NCI-H510A (cell line): ENCODE measurements at regions not wholly inside any gene's neighbourhood (a gene's known extent, or its start where the extent isn't known, plus 50 kb on each side); places are given as distances from the start of the nearest gene placed in this dataset.

Source experiments
- DNase-seq: peaks from one replicate; lab custom pipeline; 2025; lab: John Stamatoyannopoulos, UW

- no peak for DNase-seq
Observed at GRCh38 chr15:93420477-93420876, 331.5 kb upstream of the RGMA start.

DNA sequence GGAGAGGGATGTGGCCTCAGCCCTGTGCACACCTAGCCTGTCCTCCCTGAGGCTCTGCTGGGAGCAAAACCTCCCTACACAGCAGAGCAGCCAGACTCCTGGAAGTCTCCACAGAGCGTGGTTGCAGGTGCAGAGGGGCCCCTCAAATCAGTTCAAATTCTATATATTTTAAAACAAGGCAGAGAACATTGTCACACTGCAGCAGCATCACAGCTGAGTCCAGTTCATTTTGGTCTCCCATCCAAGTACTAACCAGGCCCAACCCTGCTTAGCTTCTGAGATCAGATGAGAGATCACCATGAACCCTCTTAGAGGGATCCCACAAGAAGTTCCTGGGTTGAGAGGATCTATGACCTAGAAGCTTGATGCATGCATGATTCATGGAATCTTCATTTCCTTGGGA lies 331.0 kb upstream of the RGMA start:
- DNase-seq: no peak

DNA sequence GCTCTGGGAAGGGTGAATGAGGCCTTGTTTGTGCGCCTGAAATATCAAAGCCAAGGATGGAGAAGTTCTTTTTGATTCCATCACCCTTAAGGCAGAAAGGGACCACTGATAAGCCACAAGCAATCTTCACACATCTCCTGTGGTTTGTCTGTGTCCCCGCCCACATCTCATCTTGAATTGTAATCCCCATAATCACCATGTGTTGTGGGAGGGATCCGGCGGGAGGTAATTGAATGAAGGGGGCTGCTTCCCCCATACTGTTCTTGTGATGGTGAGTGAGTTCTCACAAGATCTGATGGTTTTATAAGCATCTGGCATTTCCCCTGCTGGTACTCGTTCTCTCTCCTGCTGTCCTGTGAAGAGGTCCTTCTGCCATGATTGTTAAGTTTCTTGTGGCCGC lies 329.6 kb upstream of the RGMA start:
- DNase-seq: no peak

GRCh38 chr15:93417631-93418030 lies 328.6 kb upstream of the RGMA start:
- no peak for DNase-seq

DNA sequence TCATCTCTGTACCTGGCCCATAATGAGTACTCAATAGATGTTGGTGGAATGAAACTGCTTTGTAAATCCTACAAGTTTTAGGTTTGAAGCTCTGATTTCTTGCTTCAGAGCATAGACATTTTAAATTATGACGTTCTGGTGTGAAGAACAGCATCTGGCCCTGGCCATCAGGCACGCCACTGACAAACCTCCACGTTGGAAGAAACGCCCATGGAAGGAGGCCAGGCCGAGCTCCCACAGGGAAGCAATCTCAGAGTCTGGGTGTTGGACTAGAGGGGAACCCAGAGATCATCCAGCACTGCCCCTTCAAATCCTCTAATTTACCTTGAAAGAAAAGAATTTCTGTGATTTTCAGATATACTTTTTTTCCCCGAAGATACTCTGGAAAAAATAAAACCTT lies 328.1 kb upstream of the RGMA start:
- no peak for DNase-seq

DNA sequence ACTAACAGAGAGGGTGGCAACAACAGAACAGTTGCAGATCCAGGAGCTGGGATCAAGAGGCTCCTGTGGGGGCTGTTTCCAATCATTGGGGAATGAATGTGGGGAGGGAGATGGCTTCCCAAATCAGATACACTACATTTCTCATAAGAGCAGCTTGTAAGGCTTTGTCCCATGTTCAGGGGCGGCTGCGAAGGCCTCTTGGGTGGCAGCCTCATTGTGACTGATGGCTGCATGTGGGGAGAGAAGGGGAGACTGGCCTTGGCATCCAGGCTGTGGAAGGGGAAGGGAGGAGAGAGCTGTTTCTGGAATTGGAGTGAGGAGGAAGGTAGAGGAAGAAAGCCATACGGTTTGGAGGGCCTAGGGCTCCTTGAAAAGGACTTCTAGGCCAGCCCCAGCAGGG lies 326.6 kb upstream of the RGMA start:
- DNase-seq: no peak

DNA sequence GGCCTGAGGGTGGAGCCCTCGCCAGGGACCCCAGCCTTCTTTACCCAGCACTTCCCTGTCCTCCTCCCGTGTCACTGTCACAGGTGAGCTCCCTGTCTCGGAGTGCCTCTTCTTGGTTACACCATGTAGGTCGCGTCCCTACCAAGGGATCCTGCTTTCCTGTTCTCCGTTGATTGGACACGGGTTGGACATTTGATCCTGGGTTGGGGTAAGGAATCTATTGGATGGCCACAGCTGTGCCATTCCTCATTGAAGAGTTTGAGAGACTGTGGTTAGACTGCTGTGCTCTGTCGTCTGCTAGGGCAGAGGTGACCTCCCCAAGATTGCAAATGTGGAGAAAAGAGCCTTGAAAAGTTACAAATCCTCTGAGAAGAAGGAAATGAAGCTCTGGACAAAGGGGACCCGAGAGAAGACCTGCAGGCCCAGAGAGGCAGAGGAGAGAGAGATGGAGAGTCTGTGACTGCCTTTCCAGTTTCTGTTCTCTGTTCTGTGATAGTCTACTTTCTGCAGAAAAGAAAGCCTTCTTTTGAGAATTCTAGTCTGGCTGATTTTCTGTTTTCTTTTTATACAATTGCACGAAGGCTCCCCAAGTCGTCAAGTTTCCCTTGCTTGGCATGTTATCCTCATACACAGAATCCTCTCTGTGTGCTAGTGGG lies 325.7 kb upstream of the RGMA start:
- DNase-seq: no peak

GRCh38 chr15:93413745-93414144 lies 324.7 kb upstream of the RGMA start:
- DNase-seq: no peak

GRCh38 chr15:93399121-93399520 lies 310.1 kb upstream of the RGMA start:
- no peak for DNase-seq

DNA sequence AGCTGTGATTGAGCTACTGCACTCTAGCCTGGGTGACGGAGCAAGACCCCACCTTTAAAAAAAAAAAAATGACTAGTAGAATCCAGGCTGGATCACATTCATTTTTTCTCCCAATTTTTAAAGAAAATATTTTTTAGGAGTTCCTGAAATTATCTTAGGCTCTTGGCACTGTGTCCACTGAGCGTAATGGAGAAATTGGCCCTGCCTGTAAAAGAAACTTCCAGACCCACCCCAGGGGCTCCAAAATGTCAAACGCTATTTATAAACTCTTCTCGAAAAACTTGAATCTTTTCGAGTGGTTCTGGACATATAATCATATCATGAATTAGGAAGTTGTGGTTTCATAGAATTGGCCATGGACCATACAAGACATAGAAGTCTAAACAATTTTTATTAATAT lies 300.2 kb upstream of the RGMA start:
- DNase-seq: no peak

DNA sequence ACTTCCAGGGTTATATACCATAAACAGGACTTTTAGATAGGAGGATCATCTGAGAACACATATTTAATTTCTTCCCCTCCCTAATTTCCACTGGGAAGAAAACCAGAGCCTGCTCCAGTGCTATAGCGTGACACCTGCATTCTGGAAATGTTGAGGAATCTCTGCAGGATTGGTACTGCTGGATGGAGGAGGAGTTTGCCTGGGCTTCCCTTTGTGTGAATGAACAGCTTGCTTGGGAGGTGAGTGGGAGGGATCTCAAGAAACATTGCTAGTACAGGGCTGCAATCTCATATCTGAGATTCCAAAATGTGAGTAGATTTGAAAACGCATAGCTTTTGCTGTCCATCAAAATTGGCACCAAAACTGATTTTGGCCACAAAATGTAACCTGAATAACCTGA lies 295.9 kb upstream of the RGMA start:
- no peak for DNase-seq

DNA sequence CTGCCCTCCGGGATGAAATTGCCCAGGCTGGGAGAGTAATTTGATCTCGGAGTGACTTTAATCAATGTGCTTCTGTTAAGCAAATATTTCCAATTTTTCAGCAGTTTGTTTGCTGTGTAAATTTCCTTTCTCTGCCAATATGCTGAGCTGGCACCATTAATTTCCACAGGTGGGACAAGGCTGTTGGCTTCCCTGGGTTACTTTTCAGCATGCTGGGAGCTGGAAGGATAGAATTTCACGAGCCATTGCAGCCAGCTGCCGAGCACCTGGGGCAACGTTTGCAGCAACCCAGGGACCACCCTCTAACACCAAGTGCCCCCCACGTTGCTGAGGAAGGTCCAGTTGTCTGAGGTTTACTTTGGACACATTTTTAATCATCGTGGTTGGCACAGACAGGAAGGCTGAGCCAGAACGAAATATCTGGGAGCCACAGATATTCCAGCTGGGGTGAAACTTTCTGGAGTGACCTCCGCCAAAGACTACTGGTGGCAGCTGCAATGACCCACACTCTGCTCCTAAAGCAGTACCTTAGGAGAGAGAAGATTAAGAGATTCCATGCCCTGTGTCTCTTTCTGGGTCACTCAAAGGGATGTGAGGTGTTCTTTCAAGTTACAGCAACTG lies 293.3 kb upstream of the RGMA start:
- no peak for DNase-seq

DNA sequence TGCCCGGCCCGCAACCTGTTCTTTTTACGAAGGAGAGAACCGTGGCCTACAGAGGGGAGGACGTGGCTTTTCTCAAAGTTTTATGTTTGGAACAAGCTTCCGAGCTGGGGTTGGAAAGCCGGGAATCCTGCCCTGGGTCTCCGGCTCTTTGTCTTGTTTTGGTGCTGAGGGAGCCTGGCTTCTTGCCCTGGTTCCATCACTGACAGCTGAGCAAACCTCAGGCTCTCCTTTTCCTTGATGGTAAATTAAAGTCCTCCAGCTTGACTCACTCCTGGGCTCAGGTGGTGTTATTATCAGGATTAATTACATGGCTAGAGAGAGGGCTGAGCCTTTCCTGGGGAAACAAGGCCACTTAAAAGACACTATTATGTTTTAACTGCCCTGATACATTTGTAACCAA lies 289.5 kb upstream of the RGMA start:
- DNase-seq: no peak

GRCh38 chr15:93372865-93373223 lies 283.8 kb upstream of the RGMA start:
- DNase-seq: no peak

GRCh38 chr15:93372208-93372864 lies 283.3 kb upstream of the RGMA start:
- no peak for DNase-seq

DNA sequence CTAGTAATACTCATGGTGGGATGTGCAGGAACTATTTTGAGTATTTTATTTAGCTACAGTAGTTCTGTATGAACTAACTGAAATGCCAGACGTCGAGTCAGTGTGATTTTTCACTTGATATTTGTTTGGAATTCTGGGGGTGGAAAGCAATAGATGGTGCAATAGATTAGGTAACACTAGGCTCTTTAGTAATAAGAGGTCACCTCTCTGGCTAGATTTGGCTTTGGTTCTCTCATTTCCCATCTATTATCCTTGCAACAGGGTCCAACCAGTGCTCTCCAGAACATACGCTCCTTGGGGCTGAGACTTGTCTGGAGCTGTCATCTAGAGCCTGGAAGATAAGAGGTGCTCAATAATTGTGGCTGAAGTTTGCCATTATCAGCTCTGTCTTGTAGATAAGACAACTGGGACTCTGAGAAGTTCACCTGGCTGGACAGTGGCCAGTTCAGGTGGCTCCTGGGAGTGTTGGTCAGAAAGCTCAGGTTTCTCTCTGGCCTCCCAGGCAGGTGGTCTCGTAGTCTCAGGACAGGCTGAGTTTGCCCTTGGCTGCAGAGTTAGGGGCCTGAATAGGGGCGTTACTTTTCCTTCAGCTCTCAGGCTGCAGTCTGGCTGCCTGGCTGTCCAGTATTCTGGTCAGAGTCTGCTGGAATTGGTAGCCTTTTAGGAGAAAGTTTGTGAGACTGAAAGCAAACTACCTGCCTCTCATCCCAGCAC lies 277.5 kb upstream of the RGMA start:
- DNase-seq: no peak

- DNase-seq: no peak
Observed at GRCh38 chr15:93362821-93363220, 273.8 kb upstream of the RGMA start.

- no peak for DNase-seq
Observed at GRCh38 chr15:93362203-93362602, 273.2 kb upstream of the RGMA start.

GRCh38 chr15:93361703-93362102 lies 272.7 kb upstream of the RGMA start:
- DNase-seq: no peak

- no peak for DNase-seq
Observed at GRCh38 chr15:93360976-93361375, 272.0 kb upstream of the RGMA start.

DNA sequence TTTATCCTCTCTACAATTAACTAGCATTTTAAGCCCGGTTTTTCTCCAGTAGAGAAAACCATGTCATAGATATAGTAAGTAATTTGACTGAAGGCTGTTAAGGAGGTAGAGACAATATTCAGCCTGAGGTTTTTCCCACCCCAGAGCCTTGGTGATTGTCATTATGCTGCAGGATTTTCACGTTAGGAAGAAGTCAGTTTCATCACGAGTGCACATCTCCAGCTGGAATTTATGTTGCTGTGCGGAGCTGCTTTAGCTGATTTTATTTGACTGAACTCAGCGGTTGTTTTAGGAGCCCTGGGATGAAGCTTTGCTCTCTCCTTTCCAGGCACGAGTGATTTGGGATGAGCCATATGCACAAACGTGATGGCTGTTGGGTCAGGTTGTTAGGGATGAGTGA lies 271.3 kb upstream of the RGMA start:
- no peak for DNase-seq

DNA sequence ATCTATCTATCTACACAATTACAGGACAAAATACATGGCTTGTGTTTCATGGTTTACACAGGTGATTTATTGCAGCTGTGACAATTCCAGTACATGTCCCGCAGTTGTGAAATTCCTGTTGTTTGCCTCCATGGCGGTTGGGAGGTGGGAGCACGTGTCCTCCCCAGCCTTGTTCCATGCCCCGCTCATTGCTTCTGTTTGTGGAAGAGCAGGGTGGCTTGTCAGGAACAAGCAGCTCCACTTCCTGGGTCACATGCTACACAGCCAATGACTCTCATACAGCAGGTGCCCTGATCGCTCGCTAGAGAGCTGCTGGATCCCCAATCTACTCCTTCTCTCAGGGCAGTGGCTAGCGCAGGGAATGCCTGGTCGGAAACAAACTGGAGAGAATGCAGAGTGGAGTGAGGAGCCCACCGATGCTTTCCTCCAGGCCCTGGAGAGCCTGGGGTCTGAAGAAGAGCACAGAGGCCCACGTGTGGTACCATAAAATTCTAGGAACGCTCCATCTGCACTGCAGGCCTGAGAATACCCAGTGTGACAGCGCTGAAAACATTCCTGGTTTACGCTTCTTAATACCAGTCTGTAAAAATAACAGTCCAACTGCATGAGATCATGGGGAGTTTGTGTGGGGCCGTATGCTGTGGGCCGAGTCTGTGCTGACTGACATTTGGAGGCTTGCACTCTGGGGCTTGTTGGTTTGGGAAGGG lies 270.6 kb upstream of the RGMA start:
- no peak for DNase-seq

GRCh38 chr15:93359060-93359408 lies 270.0 kb upstream of the RGMA start:
- no peak for DNase-seq
